Panc1 (cell line): ENCODE measurements at regions not wholly inside any gene's neighbourhood (a gene's known extent, or its start where the extent isn't known, plus 50 kb on each side); places are given as distances from the start of the nearest gene placed in this dataset.

ENCODE experiments used
- CTCF ChIP-seq: fragments of 450-650 bp; IDR thresholded peaks from 2 replicates; pipeline ENCODE4 v1.5.1; 2017; ENCODE audit warnings: mild to moderate bottlenecking
- POLR2AphosphoS5 ChIP-seq: IDR thresholded peaks from 2 replicates; pipeline ENCODE4 v1.6.1; 2012; ENCODE audit warnings: mild to moderate bottlenecking, low read depth, low read length, moderate library complexity
- REST ChIP-seq, 2 experiments: IDR thresholded peaks; 2 replicates each; pipeline ENCODE4 v1.6.1; 2011 to 2012; ENCODE audit warnings: low read depth in 2 of 2, control low read depth in 1 of 2, low read length in 1 of 2, mild to moderate bottlenecking in 1 of 2, moderate library complexity in 1 of 2; ENCODE audit not compliant: insufficient read depth in 1 of 2
- SIN3A ChIP-seq: IDR thresholded peaks from 2 replicates; pipeline ENCODE4 v1.6.1; 2012; ENCODE audit warnings: low read depth, mild to moderate bottlenecking, low read length, moderate library complexity, borderline replicate concordance; ENCODE audit not compliant: insufficient read depth

- TF ChIP-seq POLR2AphosphoS5 (no peak), CTCF (no peak), SIN3A (no peak), REST (IDR thresholded peaks at IDR 0.05; ENCODE audit: insufficient read depth in 1 of 2, low read depth in 2 of 2, low read length in 1 of 2) (no peak)
Observed at GRCh38 chr6:1256435-1257008, 55.4 kb upstream of the FOXQ1 start.
